ENCODE measurements at regions not wholly inside any gene's neighbourhood (a gene's known extent, or its start where the extent isn't known, plus 50 kb on each side); places are given as distances from the start of the nearest gene placed in this dataset.

- TF ChIP-seq REST (IDR thresholded peaks at IDR 0.05; ENCODE audit: unreplicated experiment) (no peak), NANOG (IDR thresholded peaks at IDR 0.05; ENCODE audit: borderline replicate concordance) (no peak), ETS1 (IDR thresholded peaks at IDR 0.05) (no peak), ZNF331 (CRISPR knock-in tag; IDR thresholded peaks at IDR 0.05; ENCODE audit: low read depth) (no peak), ZNF114 (CRISPR knock-in tag; IDR thresholded peaks at IDR 0.05) (no peak)
These were observed 111.3 kb upstream of the TNPO1 start (continued) for GRCh38 chr5:72705178-72705577.

GRCh38 chr5:72703876-72704275, 112.6 kb upstream of the TNPO1 start:
- no peaks in the 10 kb centered on the region for H3K36me3 ChIP-seq (ENCODE audit: insufficient read depth)
- no peaks in the 10 kb centered on the region for H3K4me1 ChIP-seq (ENCODE audit: insufficient read depth)
- peaks cover under 1% of the 10 kb centered on the region; the same call in 1 of the 3 replicates for H3K4me1 Mint-ChIP-seq
- no peaks in the 10 kb centered on the region; the same call in 1 of the 2 replicates for H3K9me2 ChIP-seq (ENCODE audit: insufficient read depth)
- H2AFZ ChIP-seq: no peak overlapping the region
- H3K27me3 Mint-ChIP-seq (ENCODE audit: insufficient read depth, low read depth, poor library complexity): no peaks in the 10 kb centered on the region
- no peak overlapping the region for H3K27ac ChIP-seq (ENCODE audit: low read depth)
- ATAC-seq: no peak
- no peak overlapping the region for H3K4me3 Mint-ChIP-seq
- no peaks in the 10 kb centered on the region for H3F3A ChIP-seq (replicated peaks; ENCODE audit: low read depth)
- H3K9me3 Mint-ChIP-seq: peaks cover 8% of the 10 kb centered on the region
- H3K27ac Mint-ChIP-seq: no peak overlapping the region
- H4K20me1 ChIP-seq (replicated peaks; ENCODE audit: insufficient read depth): no peaks in the 10 kb centered on the region
- no peak overlapping the region for H3K4me3 ChIP-seq
- DNase-seq (ENCODE audit: low spot score): no peak
- no peaks in the 10 kb centered on the region for H3K27me3 ChIP-seq (ENCODE audit: insufficient read depth)
- H3K36me3 Mint-ChIP-seq (ENCODE audit: low read depth): peaks cover 3% of the 10 kb centered on the region; the same call in 1 of the 3 replicates
- no peak overlapping the region for H3K4me2 ChIP-seq
- no peaks in the 10 kb centered on the region for H3K79me2 ChIP-seq (replicated peaks; ENCODE audit: insufficient read depth)
- TF ChIP-seq REST (IDR thresholded peaks at IDR 0.05; ENCODE audit: unreplicated experiment) (no peak), POLR2AphosphoS5 (IDR thresholded peaks at IDR 0.05; ENCODE audit: low read depth) (no peak), JUNB (IDR thresholded peaks at IDR 0.05; ENCODE audit: unreplicated experiment) (no peak), ETS1 (IDR thresholded peaks at IDR 0.05) (no peak), STAT1 (IDR thresholded peaks at IDR 0.05; ENCODE audit: unreplicated experiment) (no peak), EZH2 (IDR thresholded peaks at IDR 0.05; ENCODE audit: low read depth, unreplicated experiment) (no peak), NANOG (IDR thresholded peaks at IDR 0.05; ENCODE audit: borderline replicate concordance) (no peak), CTCF (conservative IDR thresholded peaks at IDR 0.05; ENCODE audit: low read depth in 2 of 2) (no peak), ZNF114 (CRISPR knock-in tag; IDR thresholded peaks at IDR 0.05) (no peak)
